ENCODE measurements at regions not wholly inside any gene's neighbourhood (a gene's known extent, or its start where the extent isn't known, plus 50 kb on each side); places are given as distances from the start of the nearest gene placed in this dataset.
"Not testable (repeated sequence)": the region's sequence is repeated elsewhere in the genome, so short reads cannot be mapped to it uniquely, and the experiment has no call there.

DNA sequence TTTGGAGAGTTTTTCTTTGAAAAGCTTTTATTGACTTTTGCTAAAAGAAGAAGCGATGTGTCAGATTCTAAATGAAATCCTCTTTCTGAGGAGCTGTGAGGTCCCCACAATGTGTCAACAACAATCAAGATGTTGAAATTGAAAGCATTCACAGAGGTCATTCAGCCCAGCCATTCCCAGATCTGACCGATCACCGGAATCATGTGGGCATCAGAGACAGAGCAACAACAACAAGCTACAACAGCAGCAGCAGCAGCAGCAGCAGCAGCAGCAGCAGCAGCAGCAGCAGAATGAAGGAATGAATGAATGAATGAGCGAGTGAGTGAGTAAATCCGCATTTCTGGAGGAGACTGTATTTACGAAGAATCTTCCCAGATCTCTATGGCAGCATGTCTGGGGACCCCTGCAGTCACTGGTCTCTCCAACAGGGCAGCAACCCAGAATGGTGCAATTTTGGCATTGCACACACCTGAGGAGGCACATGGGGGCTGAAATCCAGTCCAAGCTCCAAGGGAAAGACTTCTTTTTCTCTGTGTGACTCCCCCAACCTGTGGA, 299.0 kb downstream of the MYCN start:
- H3K36me3 ChIP-seq (ENCODE audit: control insufficient read depth in 4 of 4, insufficient read depth in 4 of 4, low read length in 3 of 4) = no peaks in the 10 kb centered on the region
- ChIA-PET CTCF (interaction anchor here (0.7 to 1.6 kb wide), 2 partner anchors 10 to 15 kb away, joined by 3 to 4 read pairs; no protein-coding TSS in a partner anchor), POLR2A (no interaction called here)
- no peaks in the 10 kb centered on the region for H3K9me3 ChIP-seq (ENCODE audit: control extremely low read depth in 1 of 5, control insufficient read depth in 4 of 5, insufficient read depth in 2 of 5, low read depth in 1 of 5, low read length in 4 of 5)
- no peak overlapping the region for H3K4me3 ChIP-seq (ENCODE audit: control insufficient read depth in 1 of 7, extremely low read depth in 1 of 7, insufficient read depth in 4 of 7, low read depth in 2 of 7, low read length in 6 of 7)
- H3K27me3 ChIP-seq (replicated peaks in 2 of 5; ENCODE audit: control insufficient read depth in 4 of 5, insufficient read depth in 5 of 5, low read length in 4 of 5) = no peaks in the 10 kb centered on the region
- no peak overlapping the region for H3K27ac ChIP-seq (ENCODE audit: insufficient read depth in 1 of 2, low read depth in 1 of 2, low read length in 2 of 2, poor library complexity in 1 of 2, severe bottlenecking in 2 of 2)
- peaks cover 0 to 7% (median 0%) of the 10 kb centered on the region in 4 experiments for H3K4me1 ChIP-seq (ENCODE audit: control extremely low read depth in 1 of 4, control insufficient read depth in 4 of 4, insufficient read depth in 4 of 4, low read length in 3 of 4)
- WGBS (ENCODE audit: insufficient coverage) = 100% methylated on average over 3 of the region's 6 CpGs
- DNase-seq = no peak

GRCh38 chr2:16238786-16239185, 298.4 kb downstream of the MYCN start:
- ChIA-PET CTCF (interaction anchor here (0.7 to 2.3 kb wide), 3 partner anchors 9 to 44 kb away, joined by 3 to 6 read pairs (median 4); no protein-coding TSS in a partner anchor), POLR2A (no interaction called here)
- Histone ChIP-seq H3K4me3 (ENCODE audit: control insufficient read depth in 1 of 7, extremely low read depth in 1 of 7, insufficient read depth in 4 of 7, low read depth in 2 of 7, low read length in 6 of 7) (no peak overlapping the region), H3K36me3 (ENCODE audit: control insufficient read depth in 4 of 4, insufficient read depth in 4 of 4, low read length in 3 of 4) (no peaks in the 10 kb centered on the region), H3K27ac (ENCODE audit: insufficient read depth in 1 of 2, low read depth in 1 of 2, low read length in 2 of 2, poor library complexity in 1 of 2, severe bottlenecking in 2 of 2) (no peak overlapping the region), H3K9me3 (ENCODE audit: control extremely low read depth in 1 of 5, control insufficient read depth in 4 of 5, insufficient read depth in 2 of 5, low read depth in 1 of 5, low read length in 4 of 5) (no peaks in the 10 kb centered on the region), H3K27me3 (replicated peaks in 2 of 5; ENCODE audit: control insufficient read depth in 4 of 5, insufficient read depth in 5 of 5, low read length in 4 of 5) (no peaks in the 10 kb centered on the region), H3K4me1 (ENCODE audit: control extremely low read depth in 1 of 4, control insufficient read depth in 4 of 4, insufficient read depth in 4 of 4, low read length in 3 of 4) (peaks cover 0 to 7% (median 0%) of the 10 kb centered on the region in 4 experiments)
- DNase-seq = no peak

DNA sequence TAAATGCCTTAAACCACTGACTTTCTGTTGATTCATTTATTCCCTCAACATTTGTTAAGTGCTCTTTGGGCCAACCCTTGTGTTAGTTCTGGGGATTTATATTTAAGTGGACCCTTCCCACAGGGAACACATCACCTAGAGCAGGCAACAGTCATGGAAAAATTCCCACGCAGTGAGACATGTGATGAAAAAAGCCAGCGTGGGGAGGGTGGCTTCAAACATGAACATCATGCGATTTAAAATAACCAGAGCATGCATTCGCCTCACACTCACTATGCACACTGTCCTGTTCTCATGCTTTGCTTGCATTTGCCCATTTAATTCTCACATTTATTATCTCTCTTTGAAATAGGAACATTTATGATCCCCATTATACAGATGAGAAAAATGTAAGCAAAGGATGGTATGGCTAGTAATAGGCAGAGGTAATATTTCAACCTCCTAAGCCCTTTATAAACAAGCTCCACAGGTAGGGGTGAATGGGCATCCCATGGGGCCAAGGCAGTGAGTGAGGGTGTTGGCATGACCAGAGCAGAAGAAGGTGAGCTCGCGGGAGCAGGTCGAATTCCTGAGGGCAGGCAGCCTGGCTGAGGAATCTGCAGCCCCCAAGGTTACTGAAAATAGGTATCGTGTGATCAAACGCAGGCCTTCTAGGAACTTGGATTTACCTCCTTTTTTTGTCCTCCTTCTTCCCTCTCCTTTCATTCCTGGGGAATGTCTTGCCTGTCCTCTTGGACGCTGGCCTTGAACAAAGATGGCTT, 297.8 kb downstream of the MYCN start:
- Histone ChIP-seq H3K27me3 (replicated peaks in 2 of 5; ENCODE audit: control insufficient read depth in 4 of 5, insufficient read depth in 5 of 5, low read length in 4 of 5) (no peaks in the 10 kb centered on the region), H3K27ac (ENCODE audit: insufficient read depth in 1 of 2, low read depth in 1 of 2, low read length in 2 of 2, poor library complexity in 1 of 2, severe bottlenecking in 2 of 2) (no peak overlapping the region), H3K36me3 (ENCODE audit: control insufficient read depth in 4 of 4, insufficient read depth in 4 of 4, low read length in 3 of 4) (no peaks in the 10 kb centered on the region), H3K4me1 (ENCODE audit: control extremely low read depth in 1 of 4, control insufficient read depth in 4 of 4, insufficient read depth in 4 of 4, low read length in 3 of 4) (peaks cover 0 to 7% (median 0%) of the 10 kb centered on the region in 4 experiments), H3K9me3 (ENCODE audit: control extremely low read depth in 1 of 5, control insufficient read depth in 4 of 5, insufficient read depth in 2 of 5, low read depth in 1 of 5, low read length in 4 of 5) (no peaks in the 10 kb centered on the region), H3K4me3 (ENCODE audit: control insufficient read depth in 1 of 7, extremely low read depth in 1 of 7, insufficient read depth in 4 of 7, low read depth in 2 of 7, low read length in 6 of 7) (no peak overlapping the region)
- DNase-seq = no peak
- 96% methylated on average over 8 of the region's 10 CpGs for WGBS (ENCODE audit: insufficient coverage)
- ChIA-PET CTCF (interaction anchor here (1.6 to 2.3 kb wide), 3 partner anchors 8 to 299 kb away, joined by 4 to 6 read pairs (median 4); no protein-coding TSS in a partner anchor), POLR2A (no interaction called here)

DNA sequence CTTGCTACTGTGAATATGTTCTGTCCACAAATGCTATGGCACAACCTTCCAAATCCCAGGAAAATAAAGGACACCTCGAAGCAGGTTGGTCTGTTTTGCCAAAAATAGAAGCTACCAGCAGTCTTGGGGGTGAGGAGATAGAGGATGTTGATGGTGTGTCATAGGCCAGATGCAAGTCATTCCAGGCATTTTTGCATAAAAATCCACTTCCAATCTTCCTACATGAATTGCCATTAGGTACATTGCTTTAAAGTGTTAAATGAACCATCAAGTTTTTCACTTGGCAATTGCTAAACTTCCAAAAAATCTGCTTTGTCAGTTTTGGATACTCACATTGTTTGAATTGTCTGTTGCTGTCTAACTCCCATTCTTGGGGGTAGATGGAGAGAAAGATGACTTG, 295.4 kb downstream of the MYCN start:
- peaks cover 0 to 7% (median 0%) of the 10 kb centered on the region in 4 experiments for H3K4me1 ChIP-seq (ENCODE audit: control extremely low read depth in 1 of 4, control insufficient read depth in 4 of 4, insufficient read depth in 4 of 4, low read length in 3 of 4)
- no peaks in the 10 kb centered on the region for H3K27me3 ChIP-seq (replicated peaks in 2 of 5; ENCODE audit: control insufficient read depth in 4 of 5, insufficient read depth in 5 of 5, low read length in 4 of 5)
- H3K9me3 ChIP-seq (ENCODE audit: control extremely low read depth in 1 of 5, control insufficient read depth in 4 of 5, insufficient read depth in 2 of 5, low read depth in 1 of 5, low read length in 4 of 5) = no peaks in the 10 kb centered on the region
- ChIA-PET POLR2A (no interaction called here), CTCF (interaction anchor here (0.5 to 2.0 kb wide), 5 partner anchors 9 to 613 kb away, joined by 3 to 9 read pairs (median 3); no protein-coding TSS in a partner anchor)
- no peak for DNase-seq
- no CpG with 5 or more reads among the region's 1 CpG for WGBS (ENCODE audit: insufficient coverage)
- H3K36me3 ChIP-seq (ENCODE audit: control insufficient read depth in 4 of 4, insufficient read depth in 4 of 4, low read length in 3 of 4) = no peaks in the 10 kb centered on the region
- no peak overlapping the region for H3K27ac ChIP-seq (ENCODE audit: insufficient read depth in 1 of 2, low read depth in 1 of 2, low read length in 2 of 2, poor library complexity in 1 of 2, severe bottlenecking in 2 of 2)
- H3K4me3 ChIP-seq (ENCODE audit: control insufficient read depth in 1 of 7, extremely low read depth in 1 of 7, insufficient read depth in 4 of 7, low read depth in 2 of 7, low read length in 6 of 7) = no peak overlapping the region

DNA sequence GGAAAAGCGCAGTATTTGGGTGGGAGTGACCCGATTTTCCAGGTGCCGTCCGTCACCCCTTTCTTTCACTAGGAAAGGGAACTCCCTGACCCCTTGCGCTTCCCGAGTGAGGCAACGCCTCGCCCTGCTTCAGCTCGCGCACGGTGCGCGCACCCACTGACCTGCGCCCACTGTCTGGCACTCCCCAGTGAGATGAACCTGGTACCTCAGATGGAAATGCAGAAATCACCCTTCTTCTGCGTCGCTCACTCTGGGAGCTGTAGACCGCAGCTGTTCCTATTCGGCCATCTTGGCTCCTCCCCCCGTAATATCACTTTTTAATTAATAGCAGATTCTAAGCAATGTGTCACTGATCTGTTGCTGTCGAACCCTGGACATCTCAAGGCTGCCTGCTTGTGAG, 294.9 kb downstream of the MYCN start:
- H3K4me1 ChIP-seq (ENCODE audit: control extremely low read depth in 1 of 4, control insufficient read depth in 4 of 4, insufficient read depth in 4 of 4, low read length in 3 of 4); DNase-seq; H3K9me3 ChIP-seq (ENCODE audit: control extremely low read depth in 1 of 5, control insufficient read depth in 4 of 5, insufficient read depth in 2 of 5, low read depth in 1 of 5, low read length in 4 of 5); POLR2A ChIA-PET; H3K27me3 ChIP-seq (replicated peaks in 2 of 5; ENCODE audit: control insufficient read depth in 4 of 5, insufficient read depth in 5 of 5, low read length in 4 of 5); H3K4me3 ChIP-seq (ENCODE audit: control insufficient read depth in 1 of 7, extremely low read depth in 1 of 7, insufficient read depth in 4 of 7, low read depth in 2 of 7, low read length in 6 of 7); H3K27ac ChIP-seq (ENCODE audit: insufficient read depth in 1 of 2, low read depth in 1 of 2, low read length in 2 of 2, poor library complexity in 1 of 2, severe bottlenecking in 2 of 2); H3K36me3 ChIP-seq (ENCODE audit: control insufficient read depth in 4 of 4, insufficient read depth in 4 of 4, low read length in 3 of 4): not testable (repeated sequence)
- CTCF ChIA-PET = interaction anchor here (0.5 to 1.7 kb wide), 4 partner anchors 10 to 613 kb away, joined by 3 to 4 read pairs (median 3); no protein-coding TSS in a partner anchor
- 100% methylated on average over 19 of the region's 20 CpGs for WGBS (ENCODE audit: insufficient coverage)

DNA sequence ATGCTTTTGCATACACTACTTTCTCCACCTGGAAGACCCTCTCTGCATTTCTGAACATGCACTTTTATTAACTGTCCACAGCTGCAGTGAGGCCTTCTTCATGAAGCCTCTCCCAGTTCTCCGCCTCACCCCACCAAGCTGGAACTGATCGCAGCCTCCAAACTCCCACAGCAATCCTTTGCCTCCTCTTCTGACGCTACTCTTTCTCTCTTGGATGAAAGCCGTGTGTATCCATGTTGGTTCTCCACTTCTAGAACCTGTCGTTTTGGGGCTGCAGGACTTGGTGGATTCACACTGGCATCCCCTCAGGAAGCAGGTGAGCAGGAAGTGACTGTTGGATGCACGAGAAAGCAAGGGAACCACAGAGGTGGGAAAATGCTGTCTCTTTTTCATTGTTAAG, 288.6 kb downstream of the MYCN start:
- peaks cover 0 to 6% (median 3%) of the 10 kb centered on the region in 4 experiments for H3K4me1 ChIP-seq (ENCODE audit: control extremely low read depth in 1 of 4, control insufficient read depth in 4 of 4, insufficient read depth in 4 of 4, low read length in 3 of 4)
- H3K27ac ChIP-seq (ENCODE audit: insufficient read depth in 1 of 2, low read depth in 1 of 2, low read length in 2 of 2, poor library complexity in 1 of 2, severe bottlenecking in 2 of 2) = no peak overlapping the region
- CTCF ChIA-PET = no interaction called here
- 59% methylated on average over 3 of the region's 6 CpGs for WGBS (ENCODE audit: insufficient coverage)
- H3K4me3 ChIP-seq (ENCODE audit: control insufficient read depth in 1 of 7, extremely low read depth in 1 of 7, insufficient read depth in 4 of 7, low read depth in 2 of 7, low read length in 6 of 7) = no peak overlapping the region
- no peaks in the 10 kb centered on the region for H3K9me3 ChIP-seq (ENCODE audit: control extremely low read depth in 1 of 5, control insufficient read depth in 4 of 5, insufficient read depth in 2 of 5, low read depth in 1 of 5, low read length in 4 of 5)
- no peaks in the 10 kb centered on the region for H3K27me3 ChIP-seq (replicated peaks in 2 of 5; ENCODE audit: control insufficient read depth in 4 of 5, insufficient read depth in 5 of 5, low read length in 4 of 5)
- no peak for DNase-seq
- no peaks in the 10 kb centered on the region for H3K36me3 ChIP-seq (ENCODE audit: control insufficient read depth in 4 of 4, insufficient read depth in 4 of 4, low read length in 3 of 4)
- POLR2A ChIA-PET = no interaction called here

GRCh38 chr2:16228471-16228870, 288.1 kb downstream of the MYCN start:
- CTCF ChIA-PET = no interaction called here

More at GRCh38 chr2:16228471-16228870, 288.1 kb downstream of the MYCN start:
- Histone ChIP-seq H3K27me3 (replicated peaks in 2 of 5; ENCODE audit: control insufficient read depth in 4 of 5, insufficient read depth in 5 of 5, low read length in 4 of 5) (no peaks in the 10 kb centered on the region), H3K36me3 (ENCODE audit: control insufficient read depth in 4 of 4, insufficient read depth in 4 of 4, low read length in 3 of 4) (no peaks in the 10 kb centered on the region), H3K4me3 (ENCODE audit: control insufficient read depth in 1 of 7, extremely low read depth in 1 of 7, insufficient read depth in 4 of 7, low read depth in 2 of 7, low read length in 6 of 7) (no peak overlapping the region), H3K27ac (ENCODE audit: insufficient read depth in 1 of 2, low read depth in 1 of 2, low read length in 2 of 2, poor library complexity in 1 of 2, severe bottlenecking in 2 of 2) (no peak overlapping the region), H3K4me1 (ENCODE audit: control extremely low read depth in 1 of 4, control insufficient read depth in 4 of 4, insufficient read depth in 4 of 4, low read length in 3 of 4) (peaks cover 0 to 6% (median 3%) of the 10 kb centered on the region in 4 experiments), H3K9me3 (ENCODE audit: control extremely low read depth in 1 of 5, control insufficient read depth in 4 of 5, insufficient read depth in 2 of 5, low read depth in 1 of 5, low read length in 4 of 5) (no peaks in the 10 kb centered on the region)
- DNase-seq = no peak
- POLR2A ChIA-PET = no interaction called here
- 91% methylated on average over 4 of the region's 7 CpGs for WGBS (ENCODE audit: insufficient coverage)

Measured in common myeloid progenitor, CD34-positive (primary cell).